HCT116 (cell line): ENCODE measurements at regions not wholly inside any gene's neighbourhood (a gene's known extent, or its start where the extent isn't known, plus 50 kb on each side); places are given as distances from the start of the nearest gene placed in this dataset.

Experiments used
- CEBPB ChIP-seq: IDR thresholded peaks from 2 replicates; pipeline ENCODE4 v1.6.1; 2012; ENCODE audit warnings: low read depth
- EZH2 ChIP-seq: fragments of 200-600 bp; sonication (generic); IDR thresholded peaks from 2 replicates; pipeline ENCODE4 v1.6.1; 2017; ENCODE audit warnings: antibody characterized with exemption, mixed run types
- POLR2AphosphoS5 ChIP-seq: IDR thresholded peaks from 2 replicates; pipeline ENCODE4 v1.6.1; 2011; ENCODE audit warnings: mild to moderate bottlenecking, low read depth, low read length, moderate library complexity
- SP1 ChIP-seq: IDR thresholded peaks from 2 replicates; pipeline ENCODE4 v1.6.1; 2012; ENCODE audit warnings: low read depth
- TF ChIP-seq, protein P1 (sequence below): IDR thresholded peaks from 2 replicates; pipeline ENCODE4 v1.6.1; 2012; ENCODE audit warnings: low read depth

DNA sequence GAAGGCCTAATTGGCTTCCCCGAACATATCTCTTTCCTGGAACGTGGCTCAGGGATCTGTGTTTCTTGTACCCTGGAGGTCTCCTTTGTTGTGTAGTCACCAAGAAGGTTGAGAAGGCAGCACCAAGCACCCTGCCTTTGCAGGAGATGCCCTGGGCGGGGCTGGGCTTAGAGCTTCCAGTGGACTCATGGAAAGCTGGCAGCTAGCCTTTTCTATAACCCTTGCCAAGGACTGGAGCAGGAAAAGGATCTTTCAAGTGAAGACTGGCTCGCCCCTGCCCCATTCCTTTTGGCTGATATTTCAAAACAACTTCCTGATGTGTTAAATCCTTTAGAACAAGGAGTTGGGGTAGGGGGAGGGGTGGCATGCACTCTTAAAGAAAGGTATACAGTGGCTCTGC, 58.9 kb upstream of the EPHA6 start:
- TF ChIP-seq EZH2 (no peak), CEBPB (no peak), POLR2AphosphoS5 (no peak), SP1 (no peak)
- TF ChIP-seq, protein P1, sequence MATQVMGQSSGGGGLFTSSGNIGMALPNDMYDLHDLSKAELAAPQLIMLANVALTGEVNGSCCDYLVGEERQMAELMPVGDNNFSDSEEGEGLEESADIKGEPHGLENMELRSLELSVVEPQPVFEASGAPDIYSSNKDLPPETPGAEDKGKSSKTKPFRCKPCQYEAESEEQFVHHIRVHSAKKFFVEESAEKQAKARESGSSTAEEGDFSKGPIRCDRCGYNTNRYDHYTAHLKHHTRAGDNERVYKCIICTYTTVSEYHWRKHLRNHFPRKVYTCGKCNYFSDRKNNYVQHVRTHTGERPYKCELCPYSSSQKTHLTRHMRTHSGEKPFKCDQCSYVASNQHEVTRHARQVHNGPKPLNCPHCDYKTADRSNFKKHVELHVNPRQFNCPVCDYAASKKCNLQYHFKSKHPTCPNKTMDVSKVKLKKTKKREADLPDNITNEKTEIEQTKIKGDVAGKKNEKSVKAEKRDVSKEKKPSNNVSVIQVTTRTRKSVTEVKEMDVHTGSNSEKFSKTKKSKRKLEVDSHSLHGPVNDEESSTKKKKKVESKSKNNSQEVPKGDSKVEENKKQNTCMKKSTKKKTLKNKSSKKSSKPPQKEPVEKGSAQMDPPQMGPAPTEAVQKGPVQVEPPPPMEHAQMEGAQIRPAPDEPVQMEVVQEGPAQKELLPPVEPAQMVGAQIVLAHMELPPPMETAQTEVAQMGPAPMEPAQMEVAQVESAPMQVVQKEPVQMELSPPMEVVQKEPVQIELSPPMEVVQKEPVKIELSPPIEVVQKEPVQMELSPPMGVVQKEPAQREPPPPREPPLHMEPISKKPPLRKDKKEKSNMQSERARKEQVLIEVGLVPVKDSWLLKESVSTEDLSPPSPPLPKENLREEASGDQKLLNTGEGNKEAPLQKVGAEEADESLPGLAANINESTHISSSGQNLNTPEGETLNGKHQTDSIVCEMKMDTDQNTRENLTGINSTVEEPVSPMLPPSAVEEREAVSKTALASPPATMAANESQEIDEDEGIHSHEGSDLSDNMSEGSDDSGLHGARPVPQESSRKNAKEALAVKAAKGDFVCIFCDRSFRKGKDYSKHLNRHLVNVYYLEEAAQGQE = no peak
